Fibroblast of lung (primary cell): ENCODE measurements at regions not wholly inside any gene's neighbourhood (a gene's known extent, or its start where the extent isn't known, plus 50 kb on each side); places are given as distances from the start of the nearest gene placed in this dataset.

Source experiments
- DNase-seq, 2 donors: peaks; one replicate each; pipeline versions ENCODE4 v3.0.0 to v3.0.0-alpha.2; 2010; ENCODE audit warnings: low read depth in 2 of 2
- H2AFZ ChIP-seq: 2 replicates; pipeline ENCODE4 v1.5.1; 2012; ENCODE audit warnings: low read length, control low read depth, inconsistent platforms
- H3K27ac ChIP-seq: 2 replicates; pipeline ENCODE4 v1.5.1; 2011; ENCODE audit warnings: low read length, control low read depth; ENCODE audit not compliant: insufficient read depth
- H3K27me3 ChIP-seq: 2 replicates; pipeline ENCODE4 v1.5.1; 2011; ENCODE audit warnings: mild to moderate bottlenecking, low read length; ENCODE audit not compliant: control insufficient read depth, insufficient read depth
- H3K36me3 ChIP-seq: 2 replicates; pipeline ENCODE4 v1.5.1; 2011; ENCODE audit warnings: low read length; ENCODE audit not compliant: control insufficient read depth, insufficient read depth
- H3K4me1 ChIP-seq: 2 replicates; pipeline ENCODE4 v1.5.1; 2011; ENCODE audit warnings: low read length; ENCODE audit not compliant: control insufficient read depth, insufficient read depth; ENCODE audit errors: extremely low read depth
- H3K4me2 ChIP-seq: 2 replicates; pipeline ENCODE4 v1.5.1; 2011; ENCODE audit warnings: low read length, control low read depth; ENCODE audit not compliant: insufficient read depth; ENCODE audit errors: extremely low read depth
- H3K4me3 ChIP-seq, 4 experiments: fragments of 200-600 bp in 1 of 4; sonication (generic) in 1 of 4; replicated peaks in 1 of 4; 2 replicates each; pipeline ENCODE4 v1.5.1; 2011 to 2016; ENCODE audit warnings: low read length in 4 of 4, low read depth in 3 of 4, mild to moderate bottlenecking in 3 of 4, control low read depth in 2 of 4, inconsistent platforms in 1 of 4, mixed read lengths in 1 of 4; ENCODE audit not compliant: insufficient read depth in 1 of 4; ENCODE audit errors: control extremely low read depth in 1 of 4
- H3K79me2 ChIP-seq: 2 replicates; pipeline ENCODE4 v1.5.1; 2012; ENCODE audit warnings: mild to moderate bottlenecking, low read length, inconsistent platforms; ENCODE audit not compliant: control insufficient read depth, insufficient read depth
- H3K9ac ChIP-seq: 2 replicates; pipeline ENCODE4 v1.5.1; 2011; ENCODE audit warnings: mild to moderate bottlenecking, low read length, control low read depth; ENCODE audit not compliant: insufficient read depth
- H3K9me3 ChIP-seq: 2 replicates; pipeline ENCODE4 v1.5.1; 2012; ENCODE audit warnings: low read depth, low read length; ENCODE audit not compliant: control insufficient read depth, insufficient read depth
- H4K20me1 ChIP-seq: 2 replicates; pipeline ENCODE4 v1.5.1; 2011; ENCODE audit warnings: low read length; ENCODE audit not compliant: control insufficient read depth, insufficient read depth; ENCODE audit errors: extremely low read depth
- CTCF ChIP-seq, 2 donors: IDR thresholded peaks in 1 of 2; conservative IDR thresholded peaks in 1 of 2; 1 replicate in 1 of 2; 2 replicates in 1 of 2; pipeline ENCODE4 v1.5.1; 2011 to 2012; ENCODE audit warnings: low read length in 2 of 2, control low read depth in 1 of 2, inconsistent platforms in 1 of 2, low read depth in 1 of 2, mild to moderate bottlenecking in 1 of 2
- EZH2 ChIP-seq: IDR thresholded peaks from 2 replicates; pipeline ENCODE4 v1.5.1; 2012; ENCODE audit warnings: low read length, control low read depth, mild to moderate bottlenecking; ENCODE audit errors: missing control alignments

GRCh38 chr2:220994846-220995245, 577.3 kb downstream of the EPHA4 start:
- H3K9ac ChIP-seq: no peak overlapping the region
- H3K4me2 ChIP-seq: no peak overlapping the region
- H3K27ac ChIP-seq: no peak overlapping the region
- no peak overlapping the region for H2AFZ ChIP-seq
- no peaks in the 10 kb centered on the region for H3K9me3 ChIP-seq
- no peaks in the 10 kb centered on the region for H3K36me3 ChIP-seq
- H3K4me3 ChIP-seq: no peak overlapping the region
- H3K27me3 ChIP-seq: no peaks in the 10 kb centered on the region
- H3K4me1 ChIP-seq: no peaks in the 10 kb centered on the region
- H3K79me2 ChIP-seq: no peaks in the 10 kb centered on the region
- DNase-seq: peak in 1 of 2 donors; percentile 16
- no peak for TF ChIP-seq EZH2
- TF ChIP-seq CTCF (conservative IDR thresholded peaks at IDR 0.05 in 1 of 2, IDR thresholded peaks at IDR 0.05 in 1 of 2; ENCODE audit: low read depth in 1 of 2, low read length in 2 of 2): no peak
- no peaks in the 10 kb centered on the region for H4K20me1 ChIP-seq

DNA sequence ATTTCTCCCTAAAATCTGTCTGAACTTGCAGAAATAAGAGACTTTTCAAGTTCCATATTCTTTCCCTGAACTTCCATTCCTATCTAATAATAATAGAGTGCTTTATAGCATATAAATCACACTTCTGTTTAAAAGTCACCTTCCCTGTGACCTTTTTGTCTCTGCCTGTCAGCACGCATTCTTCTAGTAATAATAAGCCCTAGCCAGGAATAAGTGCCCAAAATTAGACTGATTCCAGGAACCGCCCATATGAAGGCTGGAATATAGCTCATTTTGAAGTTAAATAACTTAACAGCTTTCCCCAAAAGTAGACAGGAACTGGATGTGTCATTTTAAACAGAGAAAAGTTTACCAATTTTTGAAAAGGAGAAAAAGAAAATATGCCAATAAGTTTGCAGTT, 576.5 kb downstream of the EPHA4 start:
- no peak overlapping the region for H3K4me2 ChIP-seq
- H2AFZ ChIP-seq: no peak overlapping the region
- no peaks in the 10 kb centered on the region for H3K4me1 ChIP-seq
- no peaks in the 10 kb centered on the region for H3K27me3 ChIP-seq
- no peak overlapping the region for H3K9ac ChIP-seq
- no peak overlapping the region for H3K4me3 ChIP-seq
- H3K9me3 ChIP-seq: no peaks in the 10 kb centered on the region
- H4K20me1 ChIP-seq: no peaks in the 10 kb centered on the region
- no peak for TF ChIP-seq CTCF (conservative IDR thresholded peaks at IDR 0.05 in 1 of 2, IDR thresholded peaks at IDR 0.05 in 1 of 2; ENCODE audit: low read depth in 1 of 2, low read length in 2 of 2)
- TF ChIP-seq EZH2: no peak
- H3K36me3 ChIP-seq: no peaks in the 10 kb centered on the region
- no peak overlapping the region for H3K27ac ChIP-seq
- no peak for DNase-seq
- no peaks in the 10 kb centered on the region for H3K79me2 ChIP-seq

- Histone ChIP-seq H3K4me2 (no peak overlapping the region), H3K27me3 (no peaks in the 10 kb centered on the region), H4K20me1 (no peaks in the 10 kb centered on the region), H3K79me2 (no peaks in the 10 kb centered on the region), H3K36me3 (no peaks in the 10 kb centered on the region), H3K9ac (no peak overlapping the region), H2AFZ (no peak overlapping the region), H3K4me1 (no peaks in the 10 kb centered on the region), H3K9me3 (no peaks in the 10 kb centered on the region), H3K4me3 (no peak overlapping the region), H3K27ac (no peak overlapping the region)
- TF ChIP-seq CTCF (conservative IDR thresholded peaks at IDR 0.05 in 1 of 2, IDR thresholded peaks at IDR 0.05 in 1 of 2; ENCODE audit: low read depth in 1 of 2, low read length in 2 of 2) (no peak), EZH2 (no peak)
- no peak for DNase-seq
Measured at GRCh38 chr2:220998156-220998555, 573.9 kb downstream of the EPHA4 start.
